Kidney (tissue), 13 donors: ENCODE measurements at regions not wholly inside any gene's neighbourhood (a gene's known extent, or its start where the extent isn't known, plus 50 kb on each side); places are given as distances from the start of the nearest gene placed in this dataset.

Experiments
- DNase-seq, 5 donors: peaks; one replicate each; pipeline ENCODE4 v3.0.0-alpha.2; 2013 to 2020
- FAIRE-seq: peaks from 2 replicates; lab custom pipeline; 2012; peaks lifted over from hg19 to GRCh38; lab: Jason Lieb, UNC
- H3K27ac ChIP-seq, 2 donors: one replicate each; pipeline ENCODE4 v1.7.0; 2013; ENCODE audit warnings: low read depth in 2 of 2, low read length in 2 of 2, inconsistent platforms in 1 of 2
- H3K27me3 ChIP-seq: one replicate; pipeline ENCODE4 v1.7.1; 2013; ENCODE audit warnings: low read length, inconsistent platforms; ENCODE audit not compliant: control insufficient read depth, insufficient read depth
- H3K36me3 ChIP-seq, 3 donors: one replicate each; pipeline versions ENCODE4 v1.7.0 to v1.7.1; 2013; ENCODE audit warnings: low read length in 3 of 3, control low read depth in 1 of 3, inconsistent platforms in 1 of 3; ENCODE audit not compliant: insufficient read depth in 3 of 3, control insufficient read depth in 2 of 3
- H3K4me1 ChIP-seq, 3 donors: one replicate each; pipeline versions ENCODE4 v1.7.0 to v1.7.1; 2013; ENCODE audit warnings: low read length in 3 of 3, inconsistent platforms in 1 of 3, low read depth in 1 of 3; ENCODE audit not compliant: control insufficient read depth in 2 of 3, insufficient read depth in 2 of 3
- H3K4me3 ChIP-seq, 3 donors: one replicate each; pipeline versions ENCODE4 v1.7.0 to v1.8.1; 2013; ENCODE audit warnings: low read length in 3 of 3, control low read depth in 1 of 3, inconsistent platforms in 1 of 3
- H3K9ac ChIP-seq, 3 donors: one replicate each; pipeline versions ENCODE4 v1.7.0 to v1.7.1; 2013; ENCODE audit warnings: low read length in 3 of 3, control low read depth in 1 of 3, inconsistent platforms in 1 of 3
- H3K9me3 ChIP-seq, 3 donors: one replicate each; pipeline versions ENCODE4 v1.7.0 to v1.7.1; 2013; ENCODE audit warnings: low read length in 3 of 3, control low read depth in 1 of 3, inconsistent platforms in 1 of 3; ENCODE audit not compliant: control insufficient read depth in 2 of 3, insufficient read depth in 1 of 3
- CTCF ChIP-seq: IDR thresholded peaks from 3 replicates; pipeline ENCODE4 v1.5.1; 2012; ENCODE audit warnings: mild to moderate bottlenecking, moderate library complexity, borderline replicate concordance; ENCODE audit not compliant: insufficient read depth; ENCODE audit errors: extremely low read depth
- intact Hi-C: fragments of 100-400 bp; cut with DNase I; formaldehyde crosslinking; loops from one replicate; pipeline ENCODE4 v1.11.1; 2022
- donor health status: control.
- donor health status: control.
- donor health status: control.
- donor health status: control.
- donor health status: control.
- donor health status: DM: yes; HTN: yes; CAD: no.
- donor health status: Normal renal cell carcinoma (clear cell type).

- intact Hi-C loops: no loop called here
- Histone ChIP-seq H3K9me3 (peaks cover 0 to 2% (median 0%) of the 10 kb centered on the region in 3 donors), H3K36me3 (no peaks in the 10 kb centered on the region), H3K4me1 (no peaks in the 10 kb centered on the region), H3K27me3 (no peaks in the 10 kb centered on the region), H3K4me3 (no peak overlapping the region), H3K9ac (no peak overlapping the region), H3K27ac (no peak overlapping the region)
- no peak for TF ChIP-seq CTCF
- FAIRE-seq: no peak
- DNase-seq: no peak
These were observed 319.7 kb upstream of the LRIG3 start for GRCh38 chr12:59240048-59240447.

GRCh38 chr12:59234391-59234790 lies 314.1 kb upstream of the LRIG3 start:
- no peak overlapping the region for H3K27ac ChIP-seq
- DNase-seq: no peak
- no peak overlapping the region for H3K4me3 ChIP-seq
- H3K27me3 ChIP-seq: no peaks in the 10 kb centered on the region
- no peaks in the 10 kb centered on the region for H3K36me3 ChIP-seq
- no peaks in the 10 kb centered on the region for H3K4me1 ChIP-seq
- intact Hi-C loops: no loop called here
- no peak overlapping the region for H3K9ac ChIP-seq
- no peak for TF ChIP-seq CTCF
- H3K9me3 ChIP-seq: peaks cover 0 to 2% (median 0%) of the 10 kb centered on the region in 3 donors
- FAIRE-seq: no peak

- Histone ChIP-seq H3K4me1 (no peaks in the 10 kb centered on the region), H3K4me3 (no peak overlapping the region), H3K27ac (no peak overlapping the region), H3K9ac (no peak overlapping the region), H3K27me3 (no peaks in the 10 kb centered on the region), H3K9me3 (no peaks in the 10 kb centered on the region), H3K36me3 (no peaks in the 10 kb centered on the region)
- TF ChIP-seq CTCF: no peak
- DNase-seq (no peak), FAIRE-seq (no peak)
- intact Hi-C loops: no loop called here
These were observed 310.0 kb upstream of the LRIG3 start for GRCh38 chr12:59230334-59230733.

DNA sequence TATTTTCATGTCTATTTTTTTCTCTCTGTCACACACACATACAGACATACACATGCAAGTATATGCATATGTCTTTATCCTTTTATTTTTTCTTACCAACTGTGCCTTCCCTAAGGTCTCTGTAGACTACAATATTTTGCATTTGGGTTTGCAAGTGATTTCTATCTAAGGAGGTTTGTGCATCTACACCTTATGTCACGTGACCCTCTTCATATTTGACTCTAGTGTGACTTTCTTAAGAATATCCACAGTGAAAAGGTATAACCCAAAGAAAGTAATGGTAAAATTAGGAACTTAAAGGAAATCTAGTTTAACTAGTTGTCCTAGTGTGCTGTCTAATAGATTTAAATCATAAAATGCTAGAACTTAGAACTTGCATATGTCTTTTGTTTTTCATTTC lies 298.8 kb upstream of the LRIG3 start:
- no peaks in the 10 kb centered on the region for H3K4me1 ChIP-seq
- no peak overlapping the region for H3K27ac ChIP-seq
- no peak for TF ChIP-seq CTCF
- intact Hi-C loops: no loop called here
- H3K9ac ChIP-seq: no peak overlapping the region
- H3K36me3 ChIP-seq: no peaks in the 10 kb centered on the region
- DNase-seq (no peak), FAIRE-seq (no peak)
- no peaks in the 10 kb centered on the region for H3K9me3 ChIP-seq
- H3K27me3 ChIP-seq: no peaks in the 10 kb centered on the region
- H3K4me3 ChIP-seq: no peak overlapping the region
